DMS153 (cell line): ENCODE measurements at regions not wholly inside any gene's neighbourhood (a gene's known extent, or its start where the extent isn't known, plus 50 kb on each side); places are given as distances from the start of the nearest gene placed in this dataset.
"Not testable (repeated sequence)": the region's sequence is repeated elsewhere in the genome, so short reads cannot be mapped to it uniquely, and the experiment has no call there.

Experiments
- DNase-seq: peaks from one replicate; lab custom pipeline; 2025; lab: John Stamatoyannopoulos, UW

DNA sequence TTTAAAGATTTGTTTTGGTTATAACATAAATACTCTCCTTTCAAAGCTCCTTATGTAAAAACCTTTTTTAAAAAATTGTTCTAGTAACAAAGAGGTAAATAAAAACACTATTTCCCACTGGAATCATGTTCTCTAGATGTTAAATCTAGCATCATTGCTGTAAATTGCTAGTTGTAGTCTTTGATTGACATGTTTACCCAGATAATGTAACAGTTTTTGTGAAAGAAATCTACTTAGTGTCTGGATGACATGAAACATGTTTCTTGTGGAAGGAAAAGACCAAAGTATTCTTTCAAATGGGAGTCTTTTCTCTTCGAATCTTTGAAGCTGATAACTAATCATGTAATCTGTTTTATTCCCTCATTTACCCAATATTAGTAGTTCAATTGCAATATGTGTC, 1565.9 kb upstream of the WWC1 start:
- DNase-seq = no peak

DNA sequence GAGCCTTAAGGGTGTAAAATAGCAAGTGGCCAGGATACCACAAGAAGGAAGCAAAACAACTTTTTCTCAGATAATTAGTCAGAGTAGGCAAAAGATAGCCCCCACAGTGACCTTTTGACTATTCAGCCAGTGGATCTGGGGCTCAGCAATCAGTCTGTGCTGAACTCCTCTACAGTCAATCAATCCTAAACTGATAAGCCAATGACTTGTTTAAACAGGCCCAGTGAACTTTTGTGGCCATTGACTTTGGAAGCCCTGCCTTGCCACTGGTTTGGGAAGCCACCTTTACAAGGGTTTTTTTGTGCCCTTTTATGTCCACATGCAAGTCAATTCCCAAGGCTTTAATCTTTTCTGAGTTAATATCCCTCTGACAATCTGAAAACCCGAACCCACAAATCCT, 1565.0 kb upstream of the WWC1 start:
- no peak for DNase-seq

DNA sequence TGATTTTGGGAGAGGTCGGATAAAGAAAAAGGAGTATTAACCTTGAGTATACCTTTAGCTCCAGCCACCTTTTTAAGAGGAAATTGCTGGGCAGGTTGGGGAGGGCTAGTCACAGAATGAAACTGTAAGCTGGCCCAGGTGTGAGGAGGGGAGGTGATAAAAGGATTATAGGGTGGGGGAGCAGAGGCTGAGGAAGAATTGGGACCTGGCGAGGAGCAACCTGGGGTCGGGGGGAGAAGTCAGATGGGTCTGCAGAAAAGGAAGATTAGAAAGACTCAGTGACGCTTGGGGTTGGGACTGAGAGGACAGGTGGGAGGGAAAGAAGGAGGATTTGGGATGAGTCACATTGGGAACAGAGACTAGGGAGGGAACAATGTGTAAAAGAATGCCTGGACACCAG, 1548.5 kb upstream of the WWC1 start:
- DNase-seq = not testable (repeated sequence)

DNA sequence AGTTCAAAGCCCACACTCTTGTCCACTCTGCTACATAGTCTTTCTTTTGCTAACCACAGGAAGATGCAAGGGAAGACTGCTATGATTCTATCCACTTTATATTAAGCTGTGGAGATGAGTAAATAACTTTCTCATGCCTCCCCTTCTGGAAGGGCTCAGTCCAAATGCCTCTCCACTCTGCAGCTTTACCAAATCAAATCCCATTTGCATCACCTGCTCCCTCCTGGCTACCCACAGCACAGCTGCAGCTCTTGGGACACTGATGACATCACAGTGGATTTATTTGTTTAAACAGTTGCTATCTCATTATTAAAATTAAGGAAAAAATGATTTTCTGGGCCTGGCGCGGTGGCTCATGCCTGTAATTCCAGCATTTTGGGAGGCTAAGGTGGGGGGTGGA, 1544.9 kb upstream of the WWC1 start:
- DNase-seq = no peak

GRCh38 chr5:166750376-166750775, 1541.1 kb upstream of the WWC1 start:
- DNase-seq = no peak

GRCh38 chr5:166758151-166758550, 1533.3 kb upstream of the WWC1 start:
- no peak for DNase-seq

- no peak for DNase-seq
Observed at GRCh38 chr5:166767858-166768257, 1523.6 kb upstream of the WWC1 start.

DNA sequence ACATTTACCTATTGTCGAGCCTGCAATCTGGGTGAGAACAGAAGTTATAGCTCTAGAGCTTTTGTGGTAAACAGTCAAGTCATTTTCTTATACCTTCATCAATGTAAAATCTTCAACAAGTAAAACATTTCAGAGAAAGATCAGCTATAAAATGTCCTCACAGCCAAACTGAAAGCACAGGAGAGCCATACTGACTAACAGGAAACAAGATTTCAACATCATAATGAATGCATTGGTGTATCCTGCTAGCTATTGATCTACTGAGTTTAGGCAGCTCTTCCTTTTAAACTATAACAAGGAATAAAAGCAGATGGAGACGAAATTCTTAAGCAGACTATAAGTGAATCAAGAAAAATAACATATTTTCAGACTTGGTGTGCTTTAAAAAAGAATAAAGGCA, 1522.9 kb upstream of the WWC1 start:
- DNase-seq = no peak

GRCh38 chr5:166772770-166773169, 1518.7 kb upstream of the WWC1 start:
- DNase-seq = no peak

DNA sequence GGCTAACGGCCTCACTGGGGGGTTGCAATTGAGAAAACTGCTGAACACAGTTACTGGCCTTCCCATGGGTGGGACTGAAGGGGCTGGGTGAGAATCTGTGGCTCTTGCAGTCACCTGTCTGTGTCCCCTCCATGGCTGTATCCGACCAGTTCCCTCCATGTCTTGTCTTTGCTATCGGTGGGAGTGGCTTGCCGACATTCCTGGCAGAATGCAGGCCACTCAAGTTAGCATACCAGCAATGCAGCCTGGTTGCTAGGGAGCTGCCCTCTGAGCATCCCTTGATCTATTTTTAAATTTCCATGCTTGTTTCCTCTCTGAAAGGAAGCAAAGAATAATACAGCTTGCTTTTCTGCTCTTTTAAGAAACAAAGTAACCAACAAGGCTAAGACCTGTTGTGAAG, 1509.7 kb upstream of the WWC1 start:
- no peak for DNase-seq

- DNase-seq = no peak
Observed at GRCh38 chr5:166784545-166785078, 1506.8 kb upstream of the WWC1 start.

DNA sequence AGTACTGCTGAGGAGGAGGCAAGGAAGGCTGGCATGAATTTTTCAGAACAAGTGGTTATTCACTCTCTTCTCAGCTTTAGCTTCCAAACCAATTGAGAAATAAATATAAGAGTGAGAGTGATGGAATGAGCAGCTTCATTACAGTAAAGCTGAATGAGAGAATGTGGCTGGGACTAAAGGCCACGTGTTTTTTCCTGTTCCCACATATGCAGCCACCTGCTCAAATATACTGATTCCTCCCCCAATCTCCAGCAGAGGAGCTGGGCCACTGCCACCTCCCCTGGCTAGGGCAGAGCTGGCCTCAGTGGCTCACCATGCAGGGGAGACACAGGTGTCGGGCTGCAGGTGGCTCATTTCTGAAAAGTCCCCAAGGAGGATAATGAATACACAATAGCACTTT, 1505.3 kb upstream of the WWC1 start:
- DNase-seq = no peak

GRCh38 chr5:166786889-166787288, 1504.6 kb upstream of the WWC1 start:
- DNase-seq = no peak

GRCh38 chr5:166788050-166788449, 1503.4 kb upstream of the WWC1 start:
- no peak for DNase-seq

- no peak for DNase-seq
Observed at GRCh38 chr5:166795756-166796155, 1495.7 kb upstream of the WWC1 start.

GRCh38 chr5:166803058-166803457, 1488.4 kb upstream of the WWC1 start:
- DNase-seq = no peak

DNA sequence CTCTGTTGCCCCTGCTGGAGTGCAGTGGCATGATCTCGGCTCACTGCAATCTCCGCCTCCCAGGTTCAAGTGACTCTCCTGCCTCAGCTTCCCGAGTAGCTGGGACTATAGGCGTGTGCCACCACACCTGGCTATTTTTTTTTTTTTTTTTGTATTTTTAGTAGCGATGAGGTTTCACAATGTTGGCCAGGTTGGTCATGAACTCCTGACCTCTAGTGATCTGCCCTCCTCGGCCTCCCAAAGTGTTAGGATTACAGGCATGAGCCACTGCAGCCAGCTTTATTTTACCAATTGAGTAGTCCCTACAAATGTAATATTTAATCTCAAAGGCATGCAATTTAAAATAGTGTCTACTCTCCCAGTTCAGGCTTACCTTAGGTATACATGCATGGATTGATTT, 1487.2 kb upstream of the WWC1 start:
- DNase-seq = not testable (repeated sequence)

GRCh38 chr5:166804693-166805092, 1486.8 kb upstream of the WWC1 start:
- not testable (repeated sequence) for DNase-seq

- not testable (repeated sequence) for DNase-seq
Observed at GRCh38 chr5:166810093-166810658, 1481.3 kb upstream of the WWC1 start.

- no peak for DNase-seq
Observed at GRCh38 chr5:166810721-166811120, 1480.7 kb upstream of the WWC1 start.

GRCh38 chr5:166823360-166823759, 1468.1 kb upstream of the WWC1 start:
- no peak for DNase-seq

DNA sequence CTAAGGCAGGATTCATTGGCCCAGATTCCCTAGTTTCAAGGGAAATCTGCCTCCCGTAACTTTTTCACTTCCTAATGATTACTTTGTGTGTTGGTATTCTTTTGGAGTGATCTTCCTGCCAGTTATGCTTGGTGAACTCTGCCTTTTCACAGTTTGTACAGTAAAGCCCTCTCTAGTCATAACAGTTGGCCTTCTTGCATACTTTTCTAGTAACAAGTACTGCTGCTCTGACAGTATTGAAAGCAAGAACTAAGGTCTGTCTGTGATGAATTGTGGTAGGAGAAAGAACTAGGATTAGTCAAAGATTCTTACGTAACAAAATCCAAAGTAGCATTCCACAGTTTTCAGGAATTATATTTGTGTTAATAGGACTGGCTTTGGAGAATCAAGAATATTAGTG, 1457.2 kb upstream of the WWC1 start:
- DNase-seq = no peak

DNA sequence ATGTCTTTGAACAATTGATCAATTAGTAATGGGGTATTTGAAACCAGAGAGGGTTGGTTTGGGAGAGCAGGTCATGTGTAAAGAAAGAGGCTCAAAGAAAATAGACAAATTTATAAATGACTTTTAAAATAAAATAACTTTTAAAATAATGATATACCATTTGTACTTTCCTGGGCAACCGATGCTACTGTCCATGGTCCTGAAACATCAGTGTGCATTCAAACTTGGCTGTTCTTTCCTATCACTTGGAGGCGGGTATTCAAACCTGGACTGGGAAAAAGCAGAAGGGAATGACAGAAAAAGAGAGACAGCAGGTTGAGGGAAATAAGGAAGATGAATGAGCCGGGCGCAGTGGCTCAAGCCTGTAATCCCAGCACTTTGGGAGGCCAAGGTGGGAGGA, 1446.4 kb upstream of the WWC1 start:
- no peak for DNase-seq

DNA sequence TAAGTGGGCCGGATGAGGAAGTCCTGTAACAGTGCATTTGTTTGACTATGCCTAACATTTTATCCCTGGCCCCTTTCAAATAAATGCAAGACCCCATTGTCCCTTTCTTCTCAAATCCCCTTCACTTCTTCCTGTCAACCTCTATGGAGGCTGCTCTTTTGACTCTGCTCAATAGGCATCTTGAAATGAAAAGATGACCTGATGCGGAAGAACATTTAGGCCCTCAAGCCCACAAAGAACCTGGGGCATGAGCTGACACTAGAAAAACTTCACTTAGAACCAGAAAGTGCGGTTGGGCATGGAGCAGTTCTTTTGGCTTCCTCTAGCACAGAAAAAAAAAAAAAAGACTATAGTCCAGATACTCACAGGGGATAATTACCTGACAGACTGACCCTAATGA, 1434.7 kb upstream of the WWC1 start:
- DNase-seq = no peak

GRCh38 chr5:166860426-166860825, 1431.0 kb upstream of the WWC1 start:
- no peak for DNase-seq
